B cell (primary cell): ENCODE measurements at regions not wholly inside any gene's neighbourhood (a gene's known extent, or its start where the extent isn't known, plus 50 kb on each side); places are given as distances from the start of the nearest gene placed in this dataset.

Experiments
- ATAC-seq: fragments of 200-7000 bp; cut with Tn5 transposase; one replicate; pipeline ENCODE4 v1.10.0; 2021; ENCODE audit warnings: low read depth, mild to moderate bottlenecking, moderate number of reproducible peaks, moderate library complexity
- CTCF ChIA-PET: fragments of 350-600 bp; sonication (Branson Sonifier 250); formaldehyde crosslinking; loops from one replicate; lab custom pipeline; 2021; ENCODE audit warnings: antibody characterized with exemption, inconsistent platforms; lab: Charles Lee
- POLR2A ChIA-PET: fragments of 350-600 bp; sonication (Branson Sonifier 250); formaldehyde crosslinking; loops from one replicate; lab custom pipeline; 2021; ENCODE audit warnings: antibody characterized with exemption; lab: Charles Lee
- DNase-seq: peaks from one replicate; pipeline ENCODE4 v3.0.0; 2013
- H2AFZ ChIP-seq: 2 replicates; pipeline ENCODE4 v1.6.1; 2012; ENCODE audit warnings: mild to moderate bottlenecking, low read depth, low read length; ENCODE audit not compliant: insufficient read depth, poor library complexity, severe bottlenecking
- H3K27ac ChIP-seq, 2 donors: 1 replicate in 1 of 2; 2 replicates in 1 of 2; pipeline ENCODE4 v1.5.1; 2012 to 2013; ENCODE audit warnings: low read length in 2 of 2, mild to moderate bottlenecking in 2 of 2, moderate library complexity in 1 of 2
- H3K27me3 ChIP-seq, 4 experiments: fragments of 200-600 bp in 1 of 4; sonication (generic) in 1 of 4; replicated peaks in 1 of 4; 1 replicate in 2 of 4; 2 replicates in 2 of 4; pipeline versions ENCODE4 v1.6.1 to v1.7.0; 2013 to 2016; ENCODE audit warnings: low read length in 3 of 4, mild to moderate bottlenecking in 2 of 4, mixed read lengths in 1 of 4, moderate library complexity in 1 of 4; ENCODE audit not compliant: insufficient read depth in 4 of 4, control insufficient read depth in 3 of 4; ENCODE audit errors: control extremely low read depth in 1 of 4
- H3K36me3 ChIP-seq, 2 experiments: replicated peaks in 1 of 2; 1 replicate in 1 of 2; 2 replicates in 1 of 2; pipeline versions ENCODE4 v1.6.1 to v1.7.1; 2013; ENCODE audit warnings: low read length in 1 of 2; ENCODE audit not compliant: insufficient read depth in 2 of 2, control insufficient read depth in 1 of 2; ENCODE audit errors: control extremely low read depth in 1 of 2, extremely low read depth in 1 of 2
- H3K4me1 ChIP-seq, 2 donors: fragments of 200-600 bp in 1 of 2; sonication (generic) in 1 of 2; 1 replicate in 1 of 2; 2 replicates in 1 of 2; pipeline versions ENCODE4 v1.5.1 to v1.6.1; 2013 to 2017; ENCODE audit warnings: low read length in 2 of 2; ENCODE audit not compliant: control insufficient read depth in 2 of 2, insufficient read depth in 2 of 2
- H3K4me2 ChIP-seq: replicated peaks from 2 replicates; pipeline ENCODE3; 2012; ENCODE audit warnings: mild to moderate bottlenecking, low read depth, low read length; ENCODE audit not compliant: poor library complexity, severe bottlenecking
- H3K4me3 ChIP-seq, 5 experiments: fragments of 200-600 bp in 1 of 5; sonication (generic) in 1 of 5; 1 replicate in 3 of 5; 2 replicates in 2 of 5; pipeline versions ENCODE4 v1.5.1 to v1.7.0; 2011 to 2016; ENCODE audit warnings: low read length in 4 of 5, mild to moderate bottlenecking in 4 of 5, low read depth in 2 of 5, control low read depth in 1 of 5, moderate library complexity in 1 of 5; ENCODE audit not compliant: insufficient read depth in 1 of 5; ENCODE audit errors: control extremely low read depth in 1 of 5, extremely low read depth in 1 of 5
- H3K79me2 ChIP-seq: fragments of 200-600 bp; sonication (generic); one replicate; pipeline ENCODE4 v1.6.0; 2016; ENCODE audit warnings: low read length; ENCODE audit not compliant: control insufficient read depth, insufficient read depth
- H3K9ac ChIP-seq: fragments of 200-600 bp; sonication (generic); 2 replicates; pipeline ENCODE4 v1.6.1; 2017; ENCODE audit warnings: mild to moderate bottlenecking, low read length, moderate library complexity
- H3K9me3 ChIP-seq, 3 donors: one replicate each; pipeline versions ENCODE4 v1.6.1 to v1.7.1; 2013; ENCODE audit warnings: low read length in 2 of 3; ENCODE audit not compliant: control insufficient read depth in 2 of 3, insufficient read depth in 1 of 3; ENCODE audit errors: control extremely low read depth in 1 of 3
- H4K20me1 ChIP-seq: 2 replicates; pipeline ENCODE4 v1.6.0; 2012; ENCODE audit warnings: mild to moderate bottlenecking, low read length; ENCODE audit not compliant: insufficient read depth, control insufficient read depth, poor library complexity, severe bottlenecking
- H3K27ac Mint-ChIP-seq: one replicate; pipeline ENCODE4 v1.8.0; 2021; ENCODE audit warnings: mixed read lengths
- H3K27me3 Mint-ChIP-seq: one replicate; pipeline ENCODE4 v1.8.0; 2021; ENCODE audit warnings: mixed read lengths
- H3K4me1 Mint-ChIP-seq: one replicate; pipeline ENCODE4 v1.8.0; 2021; ENCODE audit warnings: mixed read lengths
- H3K4me3 Mint-ChIP-seq: one replicate; pipeline ENCODE4 v1.8.0; 2021; ENCODE audit warnings: mixed read lengths
- H3K9me3 Mint-ChIP-seq: one replicate; pipeline ENCODE4 v1.8.0; 2022; ENCODE audit warnings: mixed read lengths; ENCODE audit not compliant: insufficient read depth
- CTCF ChIP-seq: fragments of 200-600 bp; IDR thresholded peaks from one replicate; pipeline ENCODE4 v1.8.0; 2022; ENCODE audit warnings: antibody characterized with exemption, mild to moderate bottlenecking
- EZH2 ChIP-seq: IDR thresholded peaks from 2 replicates; pipeline ENCODE4 v1.6.1; 2012; ENCODE audit warnings: borderline replicate concordance, low read depth, mild to moderate bottlenecking, moderate library complexity, low read length; ENCODE audit not compliant: insufficient read depth, poor library complexity, severe bottlenecking
- WGBS: methylation state at CpG from one replicate; pipeline ENCODE4 v1.1.5; 2013; ENCODE audit warnings: missing lambda C conversion rate; ENCODE audit not compliant: insufficient coverage; 5-methylcytosine and 5-hydroxymethylcytosine counted together
- intact Hi-C: fragments of 100-400 bp; cut with micrococcal nuclease; formaldehyde crosslinking; loops from one replicate; pipeline ENCODE4 v1.10.0; 2022

- H3K4me2 ChIP-seq: no peak overlapping the region
- no peak for DNase-seq
- TF ChIP-seq EZH2 (no peak), CTCF (no peak)
- H3K27me3 ChIP-seq: no peaks in the 10 kb centered on the region
- WGBS: 100% methylated on average over 2 of the region's 3 CpGs
- no peak for ATAC-seq
- Mint-ChIP-seq H3K4me1 (no peaks in the 10 kb centered on the region), H3K4me3 (no peak overlapping the region), H3K27ac (no peak overlapping the region), H3K9me3 (peaks cover 3% of the 10 kb centered on the region), H3K27me3 (no peaks in the 10 kb centered on the region)
- H4K20me1 ChIP-seq: no peaks in the 10 kb centered on the region
- ChIA-PET POLR2A (no interaction called here), CTCF (no interaction called here)
- H3K4me3 ChIP-seq: no peak overlapping the region
- H3K36me3 ChIP-seq: no peaks in the 10 kb centered on the region
- H3K27ac ChIP-seq: no peak overlapping the region
- H3K4me1 ChIP-seq: no peaks in the 10 kb centered on the region
- no peak overlapping the region for H3K9ac ChIP-seq
- H3K79me2 ChIP-seq: no peaks in the 10 kb centered on the region
- intact Hi-C loops: no loop called here
- H3K9me3 ChIP-seq: no peaks in the 10 kb centered on the region
- H2AFZ ChIP-seq: no peak overlapping the region
Observed at GRCh38 chr16:73253922-73254480, 206.1 kb upstream of the ZFHX3 start.

- Mint-ChIP-seq H3K9me3 (peaks cover 3% of the 10 kb centered on the region), H3K4me3 (no peak overlapping the region), H3K27me3 (no peaks in the 10 kb centered on the region), H3K27ac (no peak overlapping the region), H3K4me1 (no peaks in the 10 kb centered on the region)
- POLR2A ChIA-PET: no interaction called here
- H3K4me2 ChIP-seq: no peak overlapping the region
- no peak overlapping the region for H2AFZ ChIP-seq
- CTCF ChIA-PET: no interaction called here
- H3K9ac ChIP-seq: no peak overlapping the region
- no peaks in the 10 kb centered on the region for H3K79me2 ChIP-seq
- TF ChIP-seq EZH2 (no peak), CTCF (no peak)
- H3K9me3 ChIP-seq: no peaks in the 10 kb centered on the region
- H4K20me1 ChIP-seq: no peaks in the 10 kb centered on the region
- ATAC-seq: no peak
- H3K4me1 ChIP-seq: no peaks in the 10 kb centered on the region
- no peak overlapping the region for H3K27ac ChIP-seq
- intact Hi-C loops: no loop called here
- H3K36me3 ChIP-seq: no peaks in the 10 kb centered on the region
- WGBS: 42% methylated on average over 10 of the region's 10 CpGs
- H3K4me3 ChIP-seq: no peak overlapping the region
- H3K27me3 ChIP-seq: no peaks in the 10 kb centered on the region
- no peak for DNase-seq
Observed at GRCh38 chr16:73252446-73252845, 204.5 kb upstream of the ZFHX3 start.
